ENCODE measurements at regions not wholly inside any gene's neighbourhood (a gene's known extent, or its start where the extent isn't known, plus 50 kb on each side); places are given as distances from the start of the nearest gene placed in this dataset.

GRCh38 chr7:36048902-36049240, 104.2 kb upstream of the EEPD1 start:
- Histone ChIP-seq H3K79me2 (ENCODE audit: control insufficient read depth, insufficient read depth, low read length) (no peaks in the 10 kb centered on the region), H3K27ac (ENCODE audit: extremely low read depth, low read depth, low read length) (no peak overlapping the region), H3K9me1 (ENCODE audit: control insufficient read depth, insufficient read depth, low read length) (no peaks in the 10 kb centered on the region), H3K4me3 (no peak overlapping the region), H4K20me1 (replicated peaks; ENCODE audit: control insufficient read depth, insufficient read depth, low read length) (no peaks in the 10 kb centered on the region), H2AFZ (ENCODE audit: low read depth, low read length) (no peak overlapping the region), H3K4me2 (ENCODE audit: insufficient read depth, low read length) (no peak overlapping the region), H3K9me3 (replicated peaks; ENCODE audit: control insufficient read depth, insufficient read depth, low read depth, low read length) (no peaks in the 10 kb centered on the region), H3K36me3 (ENCODE audit: control insufficient read depth, insufficient read depth, low read length) (no peaks in the 10 kb centered on the region), H3K27me3 (ENCODE audit: control insufficient read depth in 2 of 2, insufficient read depth in 2 of 2, low read length in 2 of 2) (peaks cover 4 to 23% of the 10 kb centered on the region in 2 experiments; a peak in 3 of 5 replicates), H3K9ac (ENCODE audit: insufficient read depth in 1 of 2, low read depth in 2 of 2, low read length in 2 of 2) (no peak overlapping the region), H3K4me1 (replicated peaks in 1 of 2; ENCODE audit: control insufficient read depth in 2 of 2, insufficient read depth in 2 of 2, low read length in 2 of 2) (no peaks in the 10 kb centered on the region)
- BruUV-seq (replicated peaks): no TSS peak
- ChIA-PET CTCF (ENCODE audit: low intra/inter-chr PET ratio) (no interaction called here), POLR2A (no interaction called here)
- FAIRE-seq (no peak), ATAC-seq (no peak), DNase-seq (ENCODE audit: extremely low read depth in 1 of 4, low spot score in 3 of 4) (no peak)
- intact Hi-C loops (cut with micrococcal nuclease) (no loop called here), in situ Hi-C loops (cut with MboI) (no loop called here)
- 0% methylated on average over 2 of the region's 2 CpGs for WGBS (ENCODE audit: insufficient coverage, low coverage, missing lambda C conversion rate)
- TF ChIP-seq NR2C1 (IDR thresholded peaks at IDR 0.05) (peak; percentile 67), NR2C1 (tag; IDR thresholded peaks at IDR 0.05) (peak; percentile 84), FOXO4 (CRISPR knock-in tag; IDR thresholded peaks at IDR 0.05) (no peak), NR0B1 (IDR thresholded peaks at IDR 0.05; ENCODE audit: partially characterized antibody) (no peak), NFE2 (IDR thresholded peaks at IDR 0.05; ENCODE audit: low read depth) (peak; percentile 40), ZNF639 (CRISPR knock-in tag; conservative IDR thresholded peaks at IDR 0.05 in 1 of 2, IDR thresholded peaks at IDR 0.05 in 1 of 2) (no peak), KLF10 (CRISPR knock-in tag; IDR thresholded peaks at IDR 0.05) (no peak), NR2C2 (CRISPR knock-in tag; IDR thresholded peaks at IDR 0.05) (no peak), NR2C2 (tag; IDR thresholded peaks at IDR 0.05) (peak; percentile 78)
